ENCODE measurements at regions not wholly inside any gene's neighbourhood (a gene's known extent, or its start where the extent isn't known, plus 50 kb on each side); places are given as distances from the start of the nearest gene placed in this dataset.

GRCh38 chrX:45601052-45601451 is 400.4 kb upstream of the DIPK2B start (continued):
- TF ChIP-seq ZNF398 (tag by site-specific recombination; IDR thresholded peaks at IDR 0.05) (no peak), ZNF140 (tag by site-specific recombination; IDR thresholded peaks at IDR 0.05) (no peak), ZFP37 (tag by site-specific recombination; IDR thresholded peaks at IDR 0.05) (no peak)

GRCh38 chrX:45598861-45599260 is 398.2 kb upstream of the DIPK2B start:
- no peak overlapping the region for H3K4me3 ChIP-seq (ENCODE audit: low read depth, low read length)
- no peaks in the 10 kb centered on the region for H3K9me3 ChIP-seq (ENCODE audit: control insufficient read depth, insufficient read depth, low read depth, low read length)
- no peaks in the 10 kb centered on the region for H3K4me1 ChIP-seq (ENCODE audit: control insufficient read depth, insufficient read depth, low read length)
- H3K27ac ChIP-seq (ENCODE audit: extremely low read depth, low read depth, low read length) = no peak overlapping the region
- ChIA-PET CTCF (interaction anchor here (0.6 to 0.7 kb wide), 2 partner anchors 16 to 25 kb away, joined by 3 to 4 read pairs; no protein-coding TSS in a partner anchor), POLR2A (no interaction called here)
- no peak for TF ChIP-seq KLF9 (tag by site-specific recombination; IDR thresholded peaks at IDR 0.05; ENCODE audit: low read depth)
- TF ChIP-seq ZNF214 (tag by site-specific recombination; IDR thresholded peaks at IDR 0.05; ENCODE audit: borderline replicate concordance) = no peak
- no peak for TF ChIP-seq ZNF645 (tag by site-specific recombination; IDR thresholded peaks at IDR 0.05)
- TF ChIP-seq ZNF211 (tag by site-specific recombination; IDR thresholded peaks at IDR 0.05; ENCODE audit: low read depth) = no peak
- TF ChIP-seq ZNF791 (tag by site-specific recombination; IDR thresholded peaks at IDR 0.05) = no peak
- no peak for TF ChIP-seq PBX3 (CRISPR knock-in tag; IDR thresholded peaks at IDR 0.05)
- TF ChIP-seq ZNF521 (tag by site-specific recombination; IDR thresholded peaks at IDR 0.05) = no peak
- no peaks in the 10 kb centered on the region for H3K36me3 ChIP-seq (ENCODE audit: control insufficient read depth in 2 of 2, insufficient read depth in 1 of 2, low read length in 2 of 2)

- ChIA-PET CTCF (interaction anchor here (0.6 kb wide), 1 partner anchor 362 kb away, joined by 3 read pairs; no protein-coding TSS in a partner anchor), POLR2A (no interaction called here)
- Histone ChIP-seq H3K4me3 (ENCODE audit: low read depth, low read length) (no peak overlapping the region), H3K36me3 (ENCODE audit: control insufficient read depth in 2 of 2, insufficient read depth in 1 of 2, low read length in 2 of 2) (no peaks in the 10 kb centered on the region), H3K9me3 (ENCODE audit: control insufficient read depth, insufficient read depth, low read depth, low read length) (no peaks in the 10 kb centered on the region), H3K4me1 (ENCODE audit: control insufficient read depth, insufficient read depth, low read length) (no peaks in the 10 kb centered on the region), H3K27ac (ENCODE audit: extremely low read depth, low read depth, low read length) (no peak overlapping the region)
- TF ChIP-seq ZBTB44 (tag by site-specific recombination; IDR thresholded peaks at IDR 0.05) (no peak), ZNF398 (tag by site-specific recombination; IDR thresholded peaks at IDR 0.05) (no peak), ZNF555 (tag by site-specific recombination; conservative IDR thresholded peaks at IDR 0.05) (no peak), CTCF (tag by site-specific recombination; IDR thresholded peaks at IDR 0.05) (no peak), ZNF747 (tag by site-specific recombination; IDR thresholded peaks at IDR 0.05) (no peak), ZNF10 (tag by site-specific recombination; IDR thresholded peaks at IDR 0.05) (no peak), ZNF660 (tag by site-specific recombination; IDR thresholded peaks at IDR 0.05) (no peak)
Observed at GRCh38 chrX:45596188-45596808, 395.6 kb upstream of the DIPK2B start.

Measured in HEK293 (cell line).